Upper lobe of left lung (tissue), 4 donors: ENCODE measurements at regions not wholly inside any gene's neighbourhood (a gene's known extent, or its start where the extent isn't known, plus 50 kb on each side); places are given as distances from the start of the nearest gene placed in this dataset.

Experiments
- CTCF ChIP-seq, 6 experiments: fragments of 450-650 bp in 4 of 6; fragments of 200-600 bp in 2 of 6; sonication (generic) in 2 of 6; IDR thresholded peaks; one replicate each; pipeline ENCODE4 v1.5.1; 2016 to 2019; ENCODE audit warnings: antibody characterized with exemption in 6 of 6
- EP300 ChIP-seq, 4 donors: sonication (generic); formaldehyde crosslinking; IDR thresholded peaks; one replicate each; pipeline ENCODE4 v1.5.1; 2017; ENCODE audit warnings: antibody characterized with exemption in 4 of 4, control low read depth in 2 of 4
- POLR2A ChIP-seq, 4 donors: fragments of 450-650 bp; IDR thresholded peaks; one replicate each; pipeline ENCODE4 v1.5.1; 2016 to 2017; ENCODE audit warnings: antibody characterized with exemption in 4 of 4, mild to moderate bottlenecking in 2 of 4
- POLR2AphosphoS5 ChIP-seq, 2 donors: sonication (generic); formaldehyde crosslinking; IDR thresholded peaks; one replicate each; pipeline ENCODE4 v1.5.1; 2017; ENCODE audit warnings: antibody characterized with exemption in 2 of 2

- TF ChIP-seq POLR2A (IDR thresholded peaks at IDR 0.05) (no peak), CTCF (IDR thresholded peaks at IDR 0.05) (no peak), EP300 (IDR thresholded peaks at IDR 0.05) (no peak), POLR2AphosphoS5 (IDR thresholded peaks at IDR 0.05) (peak in 1 of 2 donors; percentile 53)
Observed at GRCh38 chr12:85711735-85712390, 124.3 kb downstream of the RASSF9 start.
